NCI-H2171 (cell line): ENCODE measurements at regions not wholly inside any gene's neighbourhood (a gene's known extent, or its start where the extent isn't known, plus 50 kb on each side); places are given as distances from the start of the nearest gene placed in this dataset.

ENCODE experiments used
- DNase-seq: peaks from one replicate; lab custom pipeline; 2025; lab: John Stamatoyannopoulos, UW

DNA sequence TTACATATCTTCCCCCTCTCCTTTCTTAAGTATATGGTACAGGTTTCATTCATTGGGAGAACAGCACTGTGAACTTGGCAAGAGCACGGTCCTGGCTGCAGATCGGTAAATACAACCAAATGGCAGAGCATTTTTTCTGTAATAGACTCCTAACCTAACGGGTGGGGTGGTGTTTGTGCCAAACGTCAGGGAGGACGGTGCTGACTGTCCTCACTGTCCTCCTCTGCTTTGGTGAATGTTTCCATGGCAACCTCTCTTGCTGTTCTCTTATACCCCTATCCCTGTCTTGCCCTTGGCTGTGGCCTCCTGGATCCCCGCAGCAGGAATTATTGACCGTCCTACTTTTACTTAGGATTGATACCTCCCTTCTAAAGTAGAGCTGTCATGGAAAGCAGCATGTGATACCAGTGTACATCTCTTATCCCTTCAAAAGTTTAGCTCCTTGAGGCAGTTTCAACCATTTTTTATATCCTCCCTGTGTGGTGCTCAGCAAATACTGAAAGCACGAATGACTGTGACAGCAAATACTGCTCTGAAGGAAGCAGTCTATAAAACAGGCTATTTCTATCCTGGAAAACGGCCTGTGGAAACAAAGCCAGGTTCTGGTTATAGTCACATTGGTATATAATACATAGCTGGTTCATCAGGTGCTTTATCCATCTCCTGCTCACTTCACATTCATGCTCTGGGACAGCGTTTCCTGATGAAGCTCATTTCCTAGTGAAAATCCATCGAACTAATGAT, 275.4 kb upstream of the C2CD4B start:
- DNase-seq = no peak

DNA sequence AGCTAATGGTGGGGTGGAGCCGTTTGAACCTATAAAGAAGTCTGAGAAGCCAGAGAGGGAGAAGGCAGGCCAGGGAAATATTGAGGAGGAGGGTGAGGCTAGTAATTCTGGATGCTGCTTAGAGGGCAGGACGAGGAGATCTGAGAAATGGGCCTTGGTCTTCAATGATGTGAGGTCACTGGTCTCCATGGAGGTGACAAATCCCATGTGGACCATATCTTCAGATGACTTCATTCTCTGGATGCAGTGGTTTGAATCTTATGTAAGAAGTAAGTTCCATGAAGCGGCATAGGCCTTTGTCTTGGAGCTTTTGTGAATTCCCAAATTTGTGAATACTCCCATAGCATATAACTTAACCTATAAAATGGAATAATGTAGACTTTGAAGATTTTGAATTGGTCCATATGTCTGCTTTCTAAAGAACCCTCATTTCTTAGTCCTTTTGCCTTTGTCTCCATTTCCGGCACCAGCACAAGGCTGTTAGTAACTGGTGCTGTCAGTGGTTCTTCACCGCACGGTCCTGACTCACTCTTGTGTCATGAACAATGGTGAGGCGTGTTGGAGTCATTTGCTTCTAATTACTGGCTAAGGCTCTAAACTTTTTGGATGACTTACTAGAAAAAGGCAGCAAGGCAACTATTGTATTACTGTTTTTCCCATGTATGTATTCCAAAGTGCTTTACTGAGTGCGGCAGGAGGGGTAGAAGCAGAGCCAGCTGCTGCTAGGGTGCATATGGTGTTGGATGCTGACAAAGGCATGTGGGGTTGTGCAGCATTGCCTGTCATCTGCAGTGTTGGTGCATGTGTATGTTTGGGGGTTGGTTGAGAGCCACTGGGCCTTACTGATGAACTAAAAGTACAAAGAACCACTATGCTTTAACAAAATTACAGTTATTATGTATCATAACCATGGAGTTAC, 279.3 kb upstream of the C2CD4B start:
- no peak for DNase-seq

DNA sequence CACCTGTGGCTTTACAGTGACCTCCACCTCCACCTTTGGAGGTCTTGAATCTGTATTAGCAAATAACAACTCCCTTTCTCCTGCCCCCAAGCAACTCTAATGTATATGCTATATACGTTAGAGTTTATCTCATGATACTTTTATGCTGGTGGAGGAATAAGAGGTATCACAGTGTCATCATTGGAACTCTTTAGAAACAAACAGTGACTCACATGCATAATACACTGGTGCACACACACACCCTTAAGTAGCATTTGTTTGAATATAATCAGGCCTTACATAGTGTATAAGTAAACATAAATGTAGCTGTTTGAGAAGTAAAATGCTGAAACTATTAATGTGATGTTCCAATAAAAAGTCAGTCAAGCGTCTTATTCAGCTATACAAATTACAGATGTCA, 280.2 kb upstream of the C2CD4B start:
- no peak for DNase-seq

DNA sequence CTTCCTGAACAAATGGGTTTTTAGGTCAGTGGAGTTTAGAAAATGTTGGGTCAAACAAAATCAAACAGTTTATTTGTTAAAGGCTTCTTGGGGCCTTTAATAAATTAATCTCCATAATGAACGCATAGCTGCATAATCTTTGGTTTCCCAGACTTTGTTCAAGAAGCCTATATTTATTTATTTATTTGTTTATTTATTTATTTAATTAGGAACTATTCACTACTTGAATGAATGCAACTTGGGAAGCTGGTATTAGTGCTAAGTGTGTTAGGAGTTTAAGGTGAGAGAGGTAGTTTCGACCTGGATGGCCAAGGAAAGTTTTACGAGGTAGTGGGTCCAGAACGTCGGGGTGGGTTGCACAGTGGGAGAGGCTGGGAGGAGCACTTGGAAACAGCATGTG, 281.9 kb upstream of the C2CD4B start:
- no peak for DNase-seq

DNA sequence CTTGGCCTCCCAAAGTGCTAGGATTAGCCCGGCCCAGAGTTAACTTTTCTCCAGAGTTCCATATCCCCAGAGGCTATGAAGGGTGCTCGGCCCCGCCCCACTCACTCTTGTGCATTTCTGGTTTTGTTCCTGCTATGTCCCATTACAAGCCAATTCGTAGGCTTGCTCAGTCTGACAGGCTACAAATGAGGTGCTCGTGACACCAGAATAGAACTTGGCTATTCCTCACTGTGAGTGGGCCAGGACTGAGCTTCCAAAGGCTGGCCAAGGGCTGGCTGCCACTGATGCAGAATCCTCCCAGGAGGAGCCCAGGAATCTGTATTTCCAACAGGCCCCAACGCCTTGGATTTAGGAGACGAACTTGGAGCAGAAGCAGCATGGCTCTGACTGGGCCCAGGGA, 282.7 kb upstream of the C2CD4B start:
- DNase-seq = no peak

DNA sequence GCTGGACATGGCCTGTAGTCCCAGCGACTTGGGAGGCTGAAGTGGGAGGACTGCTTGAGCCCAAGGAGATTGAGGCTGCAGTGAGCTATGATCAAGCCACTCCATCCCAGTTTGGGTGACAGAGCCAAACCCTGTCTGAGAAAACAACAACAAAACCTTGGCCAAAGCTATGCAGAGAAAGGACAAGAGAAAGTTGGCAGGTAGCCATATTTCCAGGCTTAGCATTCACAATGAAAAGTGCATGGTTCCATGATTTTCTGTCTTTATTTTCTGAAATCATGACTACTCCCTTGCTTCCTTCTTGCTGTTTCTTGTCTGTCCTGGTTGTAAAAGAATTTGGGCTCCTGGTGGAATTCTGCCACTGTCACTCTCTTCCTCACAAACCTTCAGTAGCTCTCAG, 284.6 kb upstream of the C2CD4B start:
- no peak for DNase-seq

DNA sequence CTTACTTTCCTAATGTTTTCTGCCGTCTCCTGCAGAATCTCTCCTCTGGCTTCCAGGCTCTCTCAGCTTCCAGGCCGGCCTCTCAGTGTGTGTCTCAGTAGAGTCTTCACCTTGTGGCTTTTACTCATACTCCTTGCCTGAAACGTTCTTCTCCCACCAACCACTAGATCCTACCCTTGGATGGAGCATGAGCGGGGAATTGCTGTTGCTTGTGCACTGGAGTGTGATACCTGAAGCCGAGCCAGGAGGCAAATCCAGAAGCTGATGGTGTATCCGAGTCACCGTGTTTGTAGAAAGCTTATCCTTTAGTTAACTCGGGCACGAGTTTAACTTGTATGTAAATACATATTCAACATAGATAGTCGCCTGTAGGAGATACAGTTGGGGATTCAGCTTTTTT, 285.0 kb upstream of the C2CD4B start:
- no peak for DNase-seq

DNA sequence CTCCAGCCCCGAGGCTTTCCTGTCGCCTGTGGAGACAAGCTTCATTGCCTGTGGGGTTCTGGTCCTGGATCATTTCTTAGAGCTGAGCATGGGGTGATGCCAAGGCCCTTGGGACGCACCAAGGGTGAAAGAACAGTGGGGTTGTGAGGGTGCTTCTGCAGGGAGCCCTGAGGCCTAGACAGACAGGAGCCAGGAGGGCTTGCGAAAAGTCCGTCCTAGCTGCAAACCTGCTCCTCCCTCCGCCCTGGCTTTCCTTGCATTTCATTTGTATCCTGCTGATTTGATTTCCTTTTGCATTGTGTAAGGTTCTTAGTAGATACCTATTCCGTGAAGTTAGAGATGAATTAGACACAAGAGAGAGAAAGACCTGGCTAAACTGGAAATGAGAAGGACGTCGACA, 286.9 kb upstream of the C2CD4B start:
- no peak for DNase-seq

DNA sequence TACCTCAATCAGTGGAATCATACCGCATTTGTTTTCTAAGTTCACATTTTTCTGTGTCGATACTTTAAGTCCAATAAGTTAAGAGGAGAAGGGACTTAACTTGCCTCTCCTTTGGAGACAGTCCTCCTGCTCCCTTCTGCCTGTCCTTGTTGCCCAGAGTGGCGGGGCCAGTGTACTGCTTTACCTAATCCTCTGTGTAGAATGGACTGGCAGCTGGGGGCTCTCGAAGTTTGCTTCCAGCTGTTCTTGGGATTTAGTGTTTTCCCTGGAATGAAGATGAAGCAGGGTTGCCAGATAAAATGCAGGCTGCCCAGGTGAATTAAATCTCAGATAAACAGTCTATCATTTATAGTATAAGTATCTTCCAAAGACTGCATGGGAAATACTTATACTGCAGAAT, 287.6 kb upstream of the C2CD4B start:
- DNase-seq = no peak

DNA sequence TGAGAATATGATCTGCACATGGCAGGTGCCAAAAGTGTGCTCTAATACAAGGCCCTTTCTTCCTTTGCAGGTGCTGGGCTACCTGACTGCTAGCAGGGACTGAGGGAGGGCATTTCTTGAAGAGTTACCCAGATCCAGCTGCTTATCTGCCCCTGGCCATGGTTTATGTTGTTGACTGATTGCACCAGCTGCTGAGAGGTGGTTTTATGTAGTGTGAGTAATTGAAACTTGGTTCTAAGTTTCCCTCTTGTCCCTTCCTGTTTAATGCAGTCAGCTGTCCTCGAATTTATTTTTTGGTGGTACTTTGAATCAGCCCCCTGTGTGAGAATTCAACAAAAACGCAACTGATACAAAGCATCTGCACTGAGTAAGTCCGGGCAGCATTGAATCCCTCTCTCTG, 288.3 kb upstream of the C2CD4B start:
- DNase-seq = no peak

DNA sequence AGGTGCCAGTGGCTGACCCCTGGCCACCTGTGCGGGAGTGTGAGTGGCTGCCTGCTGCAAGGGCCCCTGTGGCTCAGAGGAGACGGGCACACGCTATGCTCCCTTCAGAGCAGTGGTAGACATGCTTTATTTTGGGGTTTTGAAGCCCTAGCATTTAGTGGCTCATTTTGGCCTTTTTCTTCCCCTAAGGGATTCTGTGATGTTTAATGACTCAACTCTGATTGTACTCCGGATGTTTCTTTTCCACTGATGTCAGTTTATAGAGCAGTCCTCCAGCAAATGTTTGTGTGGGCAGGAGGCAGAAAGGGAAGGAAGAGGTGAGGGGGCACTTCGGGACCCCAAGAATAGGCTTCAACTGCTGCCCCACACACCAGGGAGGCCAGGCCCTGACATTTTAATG, 288.9 kb upstream of the C2CD4B start:
- no peak for DNase-seq

DNA sequence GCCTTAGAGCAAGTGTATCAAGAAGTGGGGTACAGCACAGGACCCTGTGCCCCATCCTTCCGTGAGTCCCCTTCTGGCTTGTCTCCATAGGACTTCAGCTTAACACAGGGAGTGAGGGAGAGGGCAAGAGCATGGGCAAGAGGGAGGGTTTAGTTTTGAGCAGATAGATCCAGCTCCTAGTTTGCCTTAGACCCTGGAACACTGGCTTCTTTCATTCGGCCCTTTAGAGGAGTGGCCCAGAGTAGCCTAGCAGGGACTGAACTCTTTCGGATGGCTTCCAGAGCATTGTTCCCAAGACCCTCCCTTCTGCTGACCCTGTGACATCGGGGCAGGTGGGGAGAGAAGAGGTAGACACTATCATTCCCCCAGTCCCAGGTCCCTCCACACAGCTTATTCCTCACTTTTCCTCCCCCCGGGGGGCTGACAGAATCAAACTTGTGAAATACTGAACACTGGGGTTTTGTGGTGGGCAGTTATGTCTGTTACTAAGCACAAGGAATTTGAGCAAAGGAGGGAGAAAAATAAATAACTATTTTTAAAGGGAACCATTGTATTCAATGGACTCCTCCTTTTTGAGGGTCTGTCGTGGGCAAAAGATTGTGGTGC, 289.6 kb upstream of the C2CD4B start:
- DNase-seq = no peak

DNA sequence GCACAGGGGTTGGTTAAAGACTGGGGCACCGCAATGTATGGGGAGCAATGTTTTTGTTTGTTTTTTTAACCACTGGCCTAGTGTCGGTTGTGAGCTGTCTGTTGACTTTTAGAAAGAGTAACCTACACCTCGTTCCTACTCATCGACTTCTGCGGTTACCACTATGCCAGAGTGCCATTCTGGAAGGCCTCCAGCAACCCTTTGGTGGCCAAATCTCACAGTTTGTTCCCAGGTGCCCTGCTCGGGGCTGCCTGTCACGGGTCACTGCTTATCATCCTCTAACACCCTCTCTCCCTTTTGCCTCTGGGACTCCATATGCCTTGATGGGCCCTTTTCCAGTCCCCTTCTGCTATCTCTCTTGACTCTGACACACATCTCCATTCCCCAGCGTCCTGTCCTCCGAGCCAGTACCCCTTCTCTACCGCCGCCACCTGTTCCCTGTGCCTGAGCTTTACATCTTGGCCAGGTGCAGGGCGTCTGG, 290.4 kb upstream of the C2CD4B start:
- DNase-seq = no peak

DNA sequence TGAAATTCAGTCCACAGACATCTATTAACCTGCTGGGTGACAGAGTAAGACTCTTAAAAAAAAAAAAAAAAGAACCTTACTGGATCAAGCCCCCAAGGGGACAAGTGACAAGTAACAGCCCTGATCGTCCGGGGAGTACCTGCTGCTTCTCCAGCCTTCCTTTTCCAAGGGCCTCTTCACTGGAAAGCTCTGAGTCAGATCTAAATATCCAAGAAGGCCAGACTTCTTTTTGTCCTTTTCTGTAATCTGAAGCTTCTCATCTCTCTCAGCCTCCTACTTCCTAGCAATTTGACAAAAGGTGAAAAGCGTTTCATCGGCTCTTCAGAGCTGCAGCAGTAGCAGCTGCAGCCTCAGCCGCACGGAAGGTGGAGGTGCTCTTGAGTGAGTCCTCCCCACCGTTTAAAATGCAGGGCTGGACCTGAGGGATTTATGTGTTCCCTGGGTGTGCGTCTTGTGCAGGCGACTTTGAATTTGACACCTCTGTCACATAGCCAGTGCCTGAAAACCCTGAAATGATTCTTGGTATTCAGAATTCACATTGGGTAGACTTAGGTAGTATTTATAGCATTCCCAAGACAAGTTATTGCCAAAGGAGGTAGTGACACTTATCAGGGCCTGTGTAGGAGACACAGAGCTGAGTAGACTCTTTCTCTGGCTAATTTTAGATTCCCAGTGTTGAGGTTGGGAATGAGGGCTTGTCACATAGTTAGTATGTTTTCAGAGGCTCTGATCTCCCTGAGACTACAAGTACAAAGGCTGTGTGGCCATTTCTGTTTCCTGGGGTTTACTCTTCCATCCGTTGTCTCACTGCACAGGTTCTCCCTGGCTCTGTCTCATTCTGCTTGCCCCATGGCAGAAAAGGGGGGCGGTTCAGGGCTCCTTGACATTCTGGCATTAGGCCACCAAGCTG, 291.2 kb upstream of the C2CD4B start:
- no peak for DNase-seq

DNA sequence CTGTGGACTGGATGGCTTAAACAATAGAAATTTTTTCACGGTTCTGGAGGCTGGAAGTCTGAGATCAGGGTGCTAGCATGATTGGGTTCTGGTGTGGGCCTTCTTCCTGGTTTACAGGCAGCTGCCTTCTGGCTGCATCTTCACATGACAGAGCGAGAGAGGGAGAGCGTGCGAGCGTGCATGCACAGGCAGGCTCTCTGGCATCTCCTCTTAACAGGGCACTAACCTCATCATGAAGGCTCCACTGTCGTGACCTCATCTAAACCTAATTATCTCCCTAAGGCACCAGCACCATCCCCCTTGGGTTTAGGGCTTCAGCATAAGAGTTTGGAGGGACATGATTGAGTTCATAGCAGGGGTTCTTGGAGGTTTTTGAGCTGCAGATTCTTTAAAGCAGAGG, 292.0 kb upstream of the C2CD4B start:
- no peak for DNase-seq

DNA sequence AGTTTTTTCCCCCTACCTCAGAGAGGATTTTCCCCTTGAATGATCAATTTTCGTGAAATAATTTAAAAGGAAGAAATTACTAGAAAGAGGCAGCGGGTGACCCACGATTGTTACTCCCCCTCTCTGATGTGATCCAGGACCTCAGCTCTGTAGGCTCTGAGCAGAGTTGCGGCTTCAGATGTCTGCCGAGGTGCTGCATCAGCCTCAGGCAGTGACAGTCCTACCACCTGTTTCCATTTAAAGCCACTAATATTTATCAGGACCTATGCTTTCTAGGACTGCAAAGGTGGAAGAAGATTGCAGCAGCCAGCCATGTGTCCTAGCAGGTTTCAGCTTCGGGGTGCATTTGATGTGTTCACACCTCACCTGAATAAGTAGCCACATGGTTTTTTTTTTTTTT, 294.8 kb upstream of the C2CD4B start:
- DNase-seq = no peak

DNA sequence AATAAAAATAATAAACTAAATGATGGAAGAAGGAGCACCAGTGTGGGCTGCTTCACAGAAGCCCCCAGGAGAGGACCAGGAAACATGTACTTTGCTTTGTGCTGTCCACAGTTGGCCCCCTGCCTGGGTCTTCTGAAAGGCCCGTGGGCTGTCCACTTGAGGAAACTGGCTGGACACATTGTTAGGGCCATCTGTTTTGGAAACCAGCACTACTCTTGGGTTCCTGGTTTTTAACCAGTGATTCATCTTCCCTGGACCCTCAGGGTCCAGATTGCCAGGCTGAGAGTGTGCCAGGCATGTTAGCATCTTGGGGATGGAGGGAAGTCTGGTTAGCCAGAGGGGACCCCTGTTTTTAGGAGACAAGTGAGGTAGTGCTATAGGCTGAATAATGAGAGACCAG, 297.2 kb upstream of the C2CD4B start:
- DNase-seq = no peak

DNA sequence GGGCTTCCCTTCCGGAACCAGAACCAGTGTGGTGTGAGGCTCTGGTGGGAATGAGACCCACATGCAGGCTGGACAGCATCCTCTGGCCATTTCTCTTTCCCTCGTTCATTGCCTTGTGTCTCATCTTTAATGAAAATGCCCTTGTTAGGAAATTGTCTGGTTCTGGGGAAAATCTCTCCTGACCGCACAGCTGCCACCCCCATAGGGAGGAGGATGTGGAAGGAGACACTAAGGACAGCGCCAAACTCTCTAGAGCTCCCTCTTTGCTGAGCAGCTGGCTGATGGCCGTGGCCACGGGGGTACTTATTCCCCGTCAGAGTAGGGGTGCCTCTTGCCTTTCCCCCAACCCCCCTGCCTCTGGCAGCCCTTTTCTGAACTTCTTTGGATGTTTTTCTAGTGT, 297.6 kb upstream of the C2CD4B start:
- no peak for DNase-seq

DNA sequence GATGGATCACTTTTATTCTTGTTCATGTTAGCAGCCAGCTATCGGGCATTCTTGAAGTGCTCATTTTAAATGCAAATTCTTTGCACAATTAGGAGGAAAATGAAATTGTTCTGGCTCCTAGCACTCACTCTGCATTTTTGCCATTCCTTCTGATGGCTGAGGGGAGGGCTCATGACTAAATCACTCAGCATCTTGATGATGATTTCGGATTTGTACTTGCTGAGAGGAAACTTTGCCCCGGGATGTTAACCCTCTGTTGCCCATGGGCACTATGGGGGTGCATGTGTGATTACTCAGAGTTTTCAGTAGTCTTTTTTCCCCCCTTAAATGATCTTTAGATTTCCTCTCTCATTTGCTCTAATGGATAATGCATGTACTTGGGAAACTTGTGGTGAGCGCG, 299.6 kb upstream of the C2CD4B start:
- no peak for DNase-seq

DNA sequence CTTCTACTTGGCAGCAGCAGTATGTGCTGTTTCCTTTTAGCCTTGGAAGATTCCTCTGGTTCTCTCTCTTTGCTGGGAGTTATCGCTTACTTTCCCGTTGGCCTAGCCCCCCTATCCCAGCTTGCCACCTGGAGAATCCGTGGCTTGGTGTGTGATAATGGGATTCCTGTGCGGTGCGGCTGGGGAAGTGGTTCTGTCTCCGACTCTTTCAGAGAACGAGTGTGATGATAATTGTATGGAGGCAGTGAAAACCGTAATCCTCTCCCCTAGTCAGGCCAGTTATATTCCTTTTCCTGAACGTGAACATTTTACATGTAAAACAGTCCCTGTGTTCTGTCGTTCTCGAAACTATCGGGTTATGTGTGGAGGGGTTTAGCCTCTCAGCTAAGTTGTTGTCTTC, 300.1 kb upstream of the C2CD4B start:
- no peak for DNase-seq

DNA sequence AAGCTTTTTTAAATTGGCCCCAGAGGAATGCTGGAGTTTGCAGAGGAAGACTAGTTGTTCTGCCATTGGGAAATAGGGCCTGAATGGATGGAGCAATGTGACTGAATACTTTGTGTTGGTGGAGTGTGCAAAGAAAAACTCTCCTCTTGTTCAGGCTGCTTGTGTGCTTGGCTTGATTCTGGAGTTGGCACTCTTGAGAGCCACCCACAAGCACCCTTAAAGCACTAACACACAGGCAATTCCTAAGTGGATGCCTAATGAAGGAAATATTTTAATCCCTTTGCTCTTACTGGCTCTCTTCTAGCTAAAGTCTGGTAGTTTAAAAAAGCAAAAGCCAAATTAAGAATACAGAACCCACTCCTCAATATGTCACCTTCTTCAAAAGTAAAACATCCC, 304.4 kb upstream of the C2CD4B start:
- DNase-seq = no peak
